ENCODE measurements at regions not wholly inside any gene's neighbourhood (a gene's known extent, or its start where the extent isn't known, plus 50 kb on each side); places are given as distances from the start of the nearest gene placed in this dataset.
"Not testable (repeated sequence)": the region's sequence is repeated elsewhere in the genome, so short reads cannot be mapped to it uniquely, and the experiment has no call there.

DNA sequence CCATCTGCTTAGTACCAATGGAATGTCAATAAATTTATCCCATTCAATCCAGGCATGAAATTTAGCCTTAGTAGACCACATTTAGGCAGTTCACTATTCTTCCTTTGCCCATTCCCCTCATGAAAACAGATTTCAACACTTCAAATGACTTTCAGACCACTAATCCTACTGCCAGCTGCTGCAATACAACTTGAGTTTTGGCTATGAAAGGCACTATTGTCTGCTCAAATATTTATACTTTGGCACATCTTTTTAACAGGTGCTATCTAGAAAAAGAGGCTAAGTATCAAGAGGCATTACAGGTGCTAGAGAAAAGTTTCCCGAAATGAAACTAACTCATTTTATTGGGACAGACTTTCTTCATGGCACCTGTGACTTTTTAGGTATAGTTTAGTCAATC lies 499.8 kb downstream of the C12orf50 start:
- no peak for DNase-seq

DNA sequence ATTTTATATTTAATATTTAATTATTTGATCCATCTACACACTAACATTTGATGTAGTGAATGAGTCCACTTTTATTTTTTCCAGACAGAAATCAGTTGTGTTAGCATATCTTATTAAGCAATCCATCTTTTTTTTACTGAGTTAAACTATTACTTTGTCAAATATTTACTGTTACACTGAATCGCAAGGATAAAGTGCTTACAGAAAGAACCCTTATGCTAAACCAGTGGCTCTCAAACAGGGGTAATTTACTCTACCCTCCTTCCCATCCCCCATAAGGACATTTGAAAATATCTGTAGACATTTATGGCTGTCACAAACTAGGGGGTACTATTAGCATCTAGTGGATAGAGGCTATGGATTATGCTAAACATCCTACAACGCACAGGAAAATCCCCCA lies 508.2 kb downstream of the C12orf50 start:
- DNase-seq, result no peak

DNA sequence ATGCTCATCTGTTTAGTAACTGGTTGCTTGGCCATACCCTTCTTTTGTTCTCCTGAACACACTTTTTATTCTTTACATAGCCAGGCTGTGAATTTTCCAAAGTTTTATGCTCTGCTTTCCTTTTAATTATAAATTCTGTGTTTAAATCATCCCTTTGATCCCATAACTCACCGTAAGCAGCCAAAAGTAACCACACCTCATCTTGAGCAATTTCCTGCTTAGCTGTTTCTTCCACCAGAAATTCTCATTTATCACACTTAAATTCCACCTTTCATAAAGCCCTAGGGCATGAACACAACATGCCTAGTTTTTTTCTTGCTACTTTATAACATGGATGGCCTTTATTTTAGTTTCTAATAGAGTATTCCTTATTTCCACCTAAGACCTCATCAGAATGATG lies 510.7 kb downstream of the C12orf50 start:
- DNase-seq, result no peak

DNA sequence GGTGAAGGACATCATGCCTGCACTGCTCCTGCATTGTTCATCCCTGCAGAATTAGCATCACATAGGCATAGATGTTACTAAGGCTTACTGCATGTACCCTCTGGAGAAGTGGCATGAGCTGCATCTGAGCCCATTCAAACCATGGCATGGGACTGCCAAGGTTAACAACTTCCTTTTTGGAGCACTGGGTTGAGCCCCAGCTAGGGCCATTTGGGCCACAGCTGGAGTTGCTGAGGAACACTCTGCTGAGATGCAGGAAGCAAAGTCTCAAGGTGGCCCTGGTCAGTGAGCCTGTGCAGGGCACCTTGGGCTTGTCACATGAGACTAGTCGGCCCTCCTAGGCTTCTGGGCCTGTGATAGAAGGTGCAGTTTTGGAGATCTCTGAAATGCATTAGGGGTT lies 511.2 kb downstream of the C12orf50 start:
- no peak for DNase-seq

DNA sequence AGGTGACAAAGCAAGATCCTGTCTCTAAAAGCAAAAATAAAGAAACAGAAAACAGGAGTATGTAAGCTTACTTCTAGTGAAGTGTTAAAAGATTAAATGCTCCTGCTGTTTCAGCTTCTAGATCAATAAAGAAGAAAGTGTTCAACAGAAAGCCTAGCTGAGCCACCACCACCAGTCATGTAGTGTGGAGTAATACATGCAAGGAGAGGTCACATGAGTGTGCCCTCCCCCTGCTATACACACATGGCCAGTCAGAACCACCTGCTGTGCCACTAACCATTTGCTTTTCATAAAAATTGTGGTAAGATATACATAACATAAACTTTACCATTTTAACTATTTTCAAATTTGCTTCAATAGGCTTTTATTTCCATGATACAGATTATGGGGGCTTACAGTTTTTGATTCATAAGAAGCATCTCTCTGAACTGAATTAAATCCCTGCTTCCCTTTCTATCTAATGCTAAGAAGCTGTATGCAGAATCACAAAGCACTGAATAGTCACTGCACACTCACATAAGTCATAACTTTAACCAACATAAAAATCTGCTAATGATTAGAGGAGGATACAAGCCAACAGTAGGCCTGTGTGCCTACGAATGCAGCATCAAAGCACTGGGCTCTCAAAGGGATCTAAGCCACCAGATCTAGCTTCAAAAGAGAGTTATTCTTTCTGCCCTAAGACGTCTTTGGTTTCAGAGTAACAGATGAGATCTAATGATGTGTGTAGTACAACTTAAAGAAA lies 515.5 kb downstream of the C12orf50 start:
- no peak for DNase-seq

DNA sequence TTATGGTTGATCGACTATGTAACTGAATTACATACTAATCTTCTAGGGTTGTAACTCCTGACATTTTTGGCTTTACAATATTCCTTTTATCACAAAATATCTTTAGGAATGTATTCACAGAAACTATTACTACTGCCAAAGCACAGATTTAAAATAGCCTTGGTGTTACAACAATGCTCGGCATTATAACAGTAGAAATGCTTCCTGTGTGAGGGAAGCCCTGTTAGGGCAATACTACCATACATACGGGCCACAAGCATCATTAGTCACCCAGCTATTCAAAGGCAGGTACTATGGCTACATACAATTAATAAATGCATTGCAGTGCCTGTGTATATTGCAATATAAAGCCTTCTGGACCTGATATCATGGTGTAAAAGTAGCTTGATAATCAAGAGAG lies 517.8 kb downstream of the C12orf50 start:
- DNase-seq, result no peak

DNA sequence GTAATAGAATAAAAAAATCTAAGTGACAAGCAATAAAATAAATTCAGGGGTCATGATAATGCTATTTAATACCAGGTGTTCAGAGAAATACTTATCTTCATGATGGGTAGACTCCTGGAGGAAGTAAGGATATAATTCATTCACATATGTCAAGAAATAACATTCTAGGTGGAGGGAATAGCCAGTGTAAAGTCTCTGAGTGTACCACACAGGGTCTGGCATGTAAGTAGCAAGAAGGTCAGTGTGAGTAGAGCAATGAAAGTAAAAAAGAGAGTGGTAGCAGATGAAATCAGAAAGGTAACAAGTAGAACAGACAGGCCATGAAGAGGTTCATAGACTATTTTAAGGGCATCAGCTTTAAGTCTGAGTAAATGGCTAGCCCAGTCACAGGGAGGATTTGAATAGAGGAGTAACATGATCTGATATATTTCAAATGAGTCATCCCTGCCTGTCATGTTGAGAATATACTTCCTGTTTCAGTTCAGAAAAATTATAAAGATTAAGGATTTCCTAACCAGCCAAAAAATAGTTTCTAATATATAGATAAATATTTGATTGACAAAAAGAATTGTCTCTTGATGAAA lies 519.9 kb downstream of the C12orf50 start:
- no peak for DNase-seq

DNA sequence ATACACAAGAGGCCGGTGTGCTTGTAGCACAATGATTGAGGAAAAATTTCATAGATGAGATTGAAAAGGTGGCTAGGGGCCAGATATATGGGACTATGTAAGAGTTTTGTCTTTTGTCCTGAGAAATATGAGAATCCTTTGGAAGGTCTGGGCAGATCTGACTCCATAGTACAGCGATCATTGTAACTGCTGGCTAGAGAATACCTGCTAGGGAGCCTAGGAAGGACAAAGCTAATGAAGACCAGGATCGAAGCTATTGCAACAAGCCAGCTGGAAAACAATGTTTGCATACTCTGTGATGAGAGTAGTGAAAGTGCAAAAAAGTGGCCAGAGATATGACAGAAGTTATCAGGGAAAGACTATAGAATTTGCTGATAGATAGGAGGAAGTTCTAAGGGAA lies 537.6 kb downstream of the C12orf50 start:
- no peak for DNase-seq

DNA sequence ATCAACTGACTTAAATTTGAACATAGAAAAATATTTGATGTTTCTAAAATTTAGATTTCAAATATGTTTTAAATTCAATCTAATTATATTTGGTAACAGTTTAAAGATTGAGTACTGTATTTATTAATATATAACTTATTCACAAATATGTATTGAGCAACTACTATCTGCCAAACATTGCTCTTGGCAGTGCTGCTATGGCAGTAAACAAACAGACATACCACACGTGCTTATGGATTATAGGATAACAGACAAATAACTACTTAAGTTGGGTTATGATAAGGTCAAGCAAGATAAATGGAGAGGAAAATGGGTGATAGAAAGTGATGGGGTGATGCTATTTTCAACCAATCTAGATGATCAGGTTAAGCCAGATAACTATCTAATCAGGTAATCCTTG lies 538.1 kb downstream of the C12orf50 start:
- DNase-seq, result no peak

DNA sequence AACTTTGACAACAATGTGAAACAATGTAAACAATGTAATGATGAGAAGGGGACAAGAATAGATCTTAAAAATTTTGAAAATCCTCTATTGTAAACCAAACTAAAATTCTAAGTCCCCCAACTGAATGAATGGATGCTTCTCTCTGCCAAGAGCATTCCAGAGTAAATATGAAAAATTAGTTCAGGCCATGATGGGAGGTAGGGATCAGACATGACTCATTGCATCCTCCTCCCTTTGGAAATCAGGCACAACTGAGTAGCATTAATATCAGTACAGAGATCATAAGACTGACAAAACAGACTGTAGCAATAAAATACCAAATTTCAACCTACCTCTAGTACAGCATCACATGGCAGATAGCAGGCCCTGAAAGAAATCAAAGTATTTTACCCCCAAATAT lies 559.9 kb downstream of the C12orf50 start:
- DNase-seq, result no peak

DNA sequence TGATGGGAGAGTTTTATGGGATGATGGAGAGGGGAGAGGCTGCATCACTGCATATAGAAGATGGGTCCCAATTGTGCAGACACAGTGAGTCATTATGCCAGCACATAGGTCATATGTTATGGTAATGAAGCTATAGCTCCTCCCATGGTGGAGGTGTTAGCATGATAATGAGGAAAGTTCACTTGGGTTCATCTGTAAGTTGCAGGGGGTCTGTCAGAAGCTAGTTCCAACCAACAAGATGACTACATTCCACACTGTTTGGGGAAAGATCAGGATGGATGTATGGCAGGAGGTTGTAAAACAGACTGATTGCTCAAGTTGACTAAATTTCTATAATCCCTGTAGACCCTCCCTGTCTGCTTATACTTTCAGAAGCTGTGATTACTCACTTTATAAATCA lies 561.3 kb downstream of the C12orf50 start:
- no peak for DNase-seq

DNA sequence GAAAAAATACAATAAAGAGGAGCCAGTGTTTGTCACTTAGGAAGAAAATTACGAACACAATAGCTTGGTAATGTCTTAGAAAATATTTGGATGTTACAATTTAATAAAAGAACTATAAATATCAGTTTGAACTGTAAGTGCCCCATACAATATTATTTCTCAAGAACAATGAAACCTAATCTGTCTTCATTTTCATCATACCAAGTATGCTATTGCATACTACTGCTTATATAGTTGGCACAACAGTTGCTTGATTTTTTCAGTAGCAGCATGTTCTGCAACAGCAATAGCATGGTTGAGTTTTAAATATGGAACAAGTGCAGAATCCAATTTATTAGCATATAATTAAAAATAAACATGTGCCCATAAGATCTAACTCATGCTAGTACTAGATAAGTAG lies 564.6 kb downstream of the C12orf50 start:
- no peak for DNase-seq

DNA sequence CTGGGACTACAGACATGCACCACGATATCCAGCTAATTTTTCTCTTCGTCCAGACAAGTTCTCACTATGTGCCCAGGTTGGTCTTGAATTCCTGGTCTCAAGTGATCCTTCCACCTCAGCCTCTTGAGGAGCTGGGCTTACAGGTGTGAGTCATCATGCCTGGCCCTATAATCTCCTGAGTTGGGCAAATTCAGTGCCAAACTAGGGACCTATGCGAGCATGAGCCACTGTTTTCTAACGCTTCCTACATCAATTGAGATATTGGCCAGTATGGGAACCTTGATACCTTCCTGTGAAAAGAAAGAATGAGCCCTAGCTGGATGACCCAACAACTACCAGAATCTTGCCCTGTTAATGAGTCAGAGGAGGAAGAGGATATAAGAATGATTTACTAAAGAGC lies 585.2 kb downstream of the C12orf50 start:
- DNase-seq, result no peak

DNA sequence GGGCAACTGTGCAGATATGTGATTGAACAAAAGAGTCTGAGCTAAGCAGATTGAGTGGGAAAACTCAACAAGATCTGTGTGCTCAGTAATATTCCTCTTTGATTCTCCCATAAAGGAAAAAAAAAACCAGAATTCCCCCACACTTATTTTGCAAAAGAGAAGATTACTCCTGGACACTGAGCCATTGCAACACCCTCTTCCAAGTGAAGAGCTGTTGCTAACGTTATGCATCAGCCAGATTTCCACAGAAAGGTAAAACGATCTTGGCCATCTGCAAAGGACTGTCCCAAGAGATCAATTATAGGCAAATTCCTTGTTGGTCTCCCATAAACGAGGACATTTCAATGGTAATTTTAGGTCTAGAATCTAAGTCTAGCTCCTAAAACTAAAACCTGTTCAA lies 587.7 kb downstream of the C12orf50 start:
- no peak for DNase-seq

DNA sequence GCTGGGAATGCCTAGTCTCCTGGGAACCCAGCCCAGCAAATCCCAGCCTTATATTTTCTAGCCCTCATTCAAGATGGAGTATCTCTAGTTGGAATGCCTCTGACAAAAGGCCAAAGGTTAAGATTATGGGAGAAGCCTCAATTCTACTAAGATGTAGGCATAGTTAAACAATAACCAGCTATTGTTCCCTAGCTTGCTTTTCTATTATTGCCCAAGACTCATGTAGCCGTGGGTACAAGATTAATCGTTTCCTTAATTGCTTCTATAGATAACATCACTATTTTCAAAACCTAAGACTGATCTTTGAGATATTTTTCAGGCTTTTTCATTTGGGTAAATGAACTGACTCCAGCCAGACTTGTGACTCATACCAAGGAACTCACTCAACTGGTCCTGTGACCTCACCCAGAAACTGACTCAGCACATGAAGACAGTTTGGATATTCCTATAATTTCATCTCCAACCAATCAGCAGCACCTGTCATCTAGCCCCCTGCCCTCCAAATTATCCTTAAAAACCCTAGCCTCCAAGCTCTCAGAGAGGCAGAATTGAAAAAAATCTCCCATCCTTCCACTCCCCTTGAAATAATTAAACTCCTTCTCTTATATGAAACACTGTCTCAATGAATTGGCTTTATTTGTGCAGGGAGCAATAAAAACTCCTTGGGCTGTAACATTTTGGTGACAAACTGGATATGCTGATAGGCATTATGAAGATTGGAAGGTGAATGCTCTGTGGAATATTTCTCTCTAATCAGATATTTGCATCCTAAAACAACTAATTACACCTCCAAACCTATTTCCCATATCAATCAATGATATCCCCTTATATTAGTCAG lies 589.0 kb downstream of the C12orf50 start:
- no peak for DNase-seq

DNA sequence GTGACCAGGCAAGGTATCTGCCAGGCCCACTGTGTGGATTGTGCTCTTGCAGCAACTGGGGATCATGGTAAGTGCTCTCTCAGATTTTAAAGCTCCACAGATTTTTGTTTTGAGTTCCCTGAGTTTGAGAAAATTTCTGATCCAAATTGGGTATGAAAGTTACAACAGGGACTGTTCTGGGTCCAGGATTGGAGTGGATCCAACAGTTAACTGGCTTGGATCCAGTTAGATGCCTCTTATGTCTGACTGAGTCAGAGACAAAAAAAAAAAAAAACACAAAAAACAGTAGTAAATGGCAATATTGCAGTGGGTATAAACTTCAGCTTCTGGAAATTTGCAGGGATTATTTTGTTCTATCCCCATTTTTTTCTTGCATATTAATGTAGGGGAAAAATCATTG lies 598.8 kb downstream of the C12orf50 start:
- no peak for DNase-seq

DNA sequence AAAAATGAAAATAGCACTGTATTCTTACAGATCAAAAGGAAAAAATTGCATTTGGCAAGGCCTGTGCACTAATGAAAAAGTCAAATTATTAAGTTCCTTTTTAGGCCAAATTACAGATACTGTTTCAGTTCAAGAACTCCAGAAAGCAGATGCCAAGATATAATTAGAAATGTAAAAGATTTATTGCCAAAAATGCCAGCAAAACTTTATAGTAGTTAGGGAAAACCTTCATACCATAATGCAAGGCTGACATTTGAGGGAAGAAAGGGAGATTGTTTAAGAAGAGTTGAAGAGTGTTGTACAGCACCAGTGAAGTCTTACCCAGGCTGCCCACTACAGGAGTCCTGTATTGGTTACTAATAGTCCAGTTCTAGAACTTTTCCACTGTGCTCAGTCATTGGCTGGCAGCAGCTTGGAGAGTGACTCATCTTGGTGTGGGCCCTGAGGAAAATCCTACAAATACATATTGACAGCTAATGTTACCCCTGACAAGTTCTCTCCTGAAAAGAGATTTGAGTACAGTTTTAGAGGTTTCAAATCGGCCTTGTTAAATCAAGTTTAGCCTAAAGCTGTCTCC lies 600.4 kb downstream of the C12orf50 start:
- no peak for DNase-seq

DNA sequence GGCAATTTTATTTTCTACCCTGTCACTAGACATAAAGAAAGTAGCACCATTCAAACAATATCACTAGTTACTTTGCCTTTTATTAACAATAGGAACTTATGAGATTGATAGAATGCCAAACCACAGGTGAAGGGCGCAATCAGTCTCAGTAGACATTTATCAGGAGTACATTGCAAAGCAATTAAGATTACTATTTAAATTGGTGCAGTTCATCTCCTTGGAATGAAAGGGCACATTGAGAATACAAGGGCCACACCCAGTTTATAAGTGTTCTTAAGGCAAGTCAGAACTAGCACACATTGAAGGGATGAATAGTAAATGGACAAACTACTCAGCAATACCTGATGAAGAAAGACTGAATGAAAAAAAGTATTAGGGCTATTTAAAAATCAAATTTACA lies 601.4 kb downstream of the C12orf50 start:
- no peak for DNase-seq

DNA sequence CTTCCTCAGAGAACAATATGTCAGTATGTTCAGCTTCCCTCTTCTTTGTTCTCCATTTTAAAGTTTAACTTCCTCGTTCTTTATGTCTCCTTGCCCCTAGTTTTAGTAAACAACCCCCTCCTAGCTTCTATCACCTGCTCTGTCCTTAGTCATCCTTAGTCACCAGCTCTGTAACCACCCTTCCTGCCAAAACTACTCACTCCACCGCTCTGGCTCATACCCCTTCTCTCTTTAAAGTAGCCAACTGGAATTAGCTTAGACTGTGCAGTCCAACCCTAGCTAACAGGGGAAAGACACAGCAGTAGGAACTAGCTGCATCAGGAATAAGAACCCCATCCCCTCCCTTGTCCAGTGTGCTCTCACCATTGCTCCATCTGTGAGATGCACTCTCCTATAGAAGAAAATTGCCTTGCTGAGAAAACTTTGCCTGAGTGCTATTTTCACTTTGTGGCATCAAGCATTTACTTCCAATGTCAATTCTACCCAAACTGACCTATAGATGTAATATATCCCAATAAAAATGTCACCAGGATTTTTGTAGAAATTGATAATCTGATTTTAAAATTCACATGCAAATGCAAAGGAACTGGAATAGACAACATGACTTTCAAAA lies 603.2 kb downstream of the C12orf50 start:
- DNase-seq, result no peak

DNA sequence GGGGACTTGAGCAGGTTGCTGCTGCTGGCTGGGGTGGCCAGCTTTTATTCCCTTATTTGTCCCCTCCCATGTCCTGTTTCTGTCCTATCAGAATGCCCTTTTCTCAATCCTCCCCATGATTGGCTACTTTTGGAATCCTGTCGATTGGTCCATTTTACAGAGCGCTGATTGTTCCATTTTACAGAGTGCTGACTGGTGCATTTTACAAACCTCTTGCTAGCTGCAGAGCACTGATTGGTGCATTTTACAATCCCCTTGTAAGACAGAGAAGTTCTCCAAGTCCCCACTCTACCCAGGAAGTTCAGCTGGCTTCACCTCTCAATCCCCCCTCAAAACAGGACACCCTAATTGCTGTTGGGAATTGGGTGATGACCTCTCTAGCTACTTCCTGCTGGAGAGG lies 608.0 kb downstream of the C12orf50 start:
- DNase-seq, result not testable (repeated sequence)

DNA sequence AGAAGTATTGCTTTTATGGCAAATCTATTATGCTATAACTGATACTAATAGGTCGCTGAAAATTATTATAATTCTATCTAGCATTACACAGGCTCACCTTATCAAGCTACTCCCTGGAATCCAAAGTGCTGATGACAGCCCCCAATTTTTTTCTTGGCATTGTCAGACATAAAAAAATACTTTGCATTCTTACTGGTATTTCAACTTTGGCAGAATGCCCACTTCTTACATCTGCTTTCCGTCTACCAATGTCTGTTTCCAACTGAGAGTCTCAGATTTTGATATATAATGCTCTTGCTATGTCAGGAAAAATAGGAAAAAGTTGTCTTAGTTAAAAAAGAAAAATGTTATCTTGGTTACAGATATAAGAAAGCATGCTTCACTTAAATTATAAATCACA lies 615.4 kb downstream of the C12orf50 start:
- DNase-seq, result no peak

DNA sequence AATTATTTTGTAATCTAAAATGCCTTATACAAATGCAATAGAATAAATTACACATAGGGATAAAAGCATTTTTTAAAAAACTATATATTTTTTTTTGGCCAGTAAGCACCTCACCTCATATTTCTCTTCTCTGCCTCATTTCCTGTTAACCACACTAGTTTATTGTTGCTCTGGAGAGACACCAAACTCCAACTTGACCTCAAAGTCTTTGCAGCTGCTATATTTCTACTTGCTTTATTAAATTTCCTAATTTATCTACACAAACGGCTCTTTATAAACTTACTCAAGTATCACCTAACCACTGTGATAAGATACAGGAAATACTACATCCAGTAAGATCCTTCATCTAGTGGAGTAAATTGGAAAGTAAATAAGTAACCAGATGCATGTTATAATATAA lies 622.3 kb downstream of the C12orf50 start:
- DNase-seq, result no peak

DNA sequence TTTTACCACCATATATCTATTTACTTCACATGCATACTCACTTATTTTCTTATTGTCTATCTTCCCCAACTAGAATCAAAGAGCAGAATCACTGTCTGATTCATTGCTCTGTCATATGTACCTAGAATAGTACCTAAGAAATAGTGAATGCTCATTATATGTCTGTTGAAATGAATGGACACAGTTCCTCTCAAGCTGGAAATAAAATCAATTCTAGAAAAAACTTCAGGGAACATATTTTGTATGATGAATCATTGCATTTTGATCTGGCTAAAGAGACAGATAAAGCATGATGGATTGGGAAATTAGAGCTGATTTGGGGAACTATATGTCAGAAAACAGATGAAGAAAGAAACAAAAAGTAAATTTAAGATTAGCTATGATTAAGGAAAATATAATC lies 623.3 kb downstream of the C12orf50 start:
- DNase-seq, result no peak
